Small intestine (tissue), 7 donors: ENCODE measurements at regions not wholly inside any gene's neighbourhood (a gene's known extent, or its start where the extent isn't known, plus 50 kb on each side); places are given as distances from the start of the nearest gene placed in this dataset.

ENCODE experiments used
- DNase-seq, 2 donors: peaks; one replicate each; pipeline versions ENCODE4 v3.0.0 to v3.0.0-alpha.2; 2013
- FAIRE-seq: peaks from 2 replicates; lab custom pipeline; 2012; peaks lifted over from hg19 to GRCh38; lab: Jason Lieb, UNC
- H3K27ac ChIP-seq, 3 donors: one replicate each; pipeline ENCODE4 v1.5.1; 2013; ENCODE audit warnings: low read length in 2 of 3, mild to moderate bottlenecking in 2 of 3, control low read depth in 1 of 3, inconsistent platforms in 1 of 3, low read depth in 1 of 3, moderate library complexity in 1 of 3
- H3K27me3 ChIP-seq, 3 donors: one replicate each; pipeline ENCODE4 v1.6.1; 2013; ENCODE audit warnings: low read length in 3 of 3, inconsistent platforms in 1 of 3; ENCODE audit not compliant: control insufficient read depth in 3 of 3, insufficient read depth in 3 of 3
- H3K36me3 ChIP-seq, 3 donors: one replicate each; pipeline ENCODE4 v1.6.1; 2013; ENCODE audit warnings: low read length in 3 of 3, inconsistent platforms in 1 of 3, low read depth in 1 of 3, mild to moderate bottlenecking in 1 of 3, moderate library complexity in 1 of 3; ENCODE audit not compliant: control insufficient read depth in 3 of 3, insufficient read depth in 2 of 3
- H3K4me1 ChIP-seq, 3 donors: one replicate each; pipeline ENCODE4 v1.6.1; 2013; ENCODE audit warnings: low read length in 2 of 3, inconsistent platforms in 1 of 3, low read depth in 1 of 3, mild to moderate bottlenecking in 1 of 3, moderate library complexity in 1 of 3; ENCODE audit not compliant: control insufficient read depth in 3 of 3, insufficient read depth in 2 of 3
- H3K4me3 ChIP-seq, 3 donors: one replicate each; pipeline ENCODE4 v1.5.1; 2013; ENCODE audit warnings: low read length in 3 of 3, control low read depth in 1 of 3, inconsistent platforms in 1 of 3, low read depth in 1 of 3, mild to moderate bottlenecking in 1 of 3, moderate library complexity in 1 of 3
- H3K9me3 ChIP-seq, 2 donors: one replicate each; pipeline ENCODE4 v1.6.1; 2013; ENCODE audit warnings: low read depth in 1 of 2, low read length in 1 of 2; ENCODE audit not compliant: control insufficient read depth in 2 of 2, insufficient read depth in 1 of 2
- WGBS, 3 donors: extraction: QIAGEN DNeasy Blood & Tissue Kit; methylation state at CpG; one replicate each; pipeline ENCODE4 v1.1.7; 2013; 5-methylcytosine and 5-hydroxymethylcytosine counted together
- donor health status: healthy with polysubstance abuse.
- donor health status: control.
- donor health status: control.
- donor health status: Bipolar disorder and iron deficiency.
- donor health status: healthy.

GRCh38 chr10:128723631-128724205 lies 597.5 kb upstream of the MKI67 start:
- no peak for DNase-seq
- Histone ChIP-seq H3K27me3 (peaks cover 0 to 4% (median 0%) of the 10 kb centered on the region in 3 donors), H3K9me3 (no peaks in the 10 kb centered on the region), H3K4me1 (no peaks in the 10 kb centered on the region), H3K36me3 (no peaks in the 10 kb centered on the region), H3K4me3 (no peak overlapping the region), H3K27ac (no peak overlapping the region)
- 67 to 76% (median 70%) methylated on average over 14 of the region's 14 CpGs for WGBS, 3 donors
- no peak for FAIRE-seq

GRCh38 chr10:128725531-128725930 lies 599.3 kb upstream of the MKI67 start:
- H3K36me3 ChIP-seq = no peaks in the 10 kb centered on the region
- no peak overlapping the region for H3K27ac ChIP-seq
- H3K27me3 ChIP-seq = peaks cover 0 to 4% (median 0%) of the 10 kb centered on the region in 3 donors
- DNase-seq (no peak), FAIRE-seq (no peak)
- H3K4me1 ChIP-seq = no peaks in the 10 kb centered on the region
- H3K4me3 ChIP-seq = no peak overlapping the region
- 78 to 87% (median 86%) methylated on average over 2 of the region's 2 CpGs for WGBS, 3 donors
- no peaks in the 10 kb centered on the region for H3K9me3 ChIP-seq

- peaks cover 0 to 4% (median 0%) of the 10 kb centered on the region in 3 donors for H3K27me3 ChIP-seq
- no peak overlapping the region for H3K4me3 ChIP-seq
- 51 to 68% (median 58%) methylated on average over 6 of the region's 6 CpGs for WGBS, 3 donors
- H3K36me3 ChIP-seq = no peaks in the 10 kb centered on the region
- H3K27ac ChIP-seq = no peak overlapping the region
- FAIRE-seq (no peak), DNase-seq (no peak)
- H3K4me1 ChIP-seq = no peaks in the 10 kb centered on the region
- H3K9me3 ChIP-seq = no peaks in the 10 kb centered on the region
Measured at GRCh38 chr10:128727114-128727513, 600.9 kb upstream of the MKI67 start.

- FAIRE-seq (no peak), DNase-seq (no peak)
- Histone ChIP-seq H3K27ac (no peak overlapping the region), H3K4me1 (no peaks in the 10 kb centered on the region), H3K27me3 (peaks cover 0 to 4% (median 0%) of the 10 kb centered on the region in 3 donors), H3K36me3 (no peaks in the 10 kb centered on the region), H3K4me3 (no peak overlapping the region), H3K9me3 (no peaks in the 10 kb centered on the region)
- WGBS, 3 donors = 78 to 88% (median 84%) methylated on average over 4 of the region's 4 CpGs
Measured at GRCh38 chr10:128729910-128730420, 603.7 kb upstream of the MKI67 start.

- no peak for DNase-seq
- no peaks in the 10 kb centered on the region for H3K9me3 ChIP-seq
- 88 to 92% (median 88%) methylated on average over 13 of the region's 13 CpGs for WGBS, 3 donors
- no peak for FAIRE-seq
- no peak overlapping the region for H3K27ac ChIP-seq
- H3K4me1 ChIP-seq = no peaks in the 10 kb centered on the region
- peaks cover 0 to 4% (median 0%) of the 10 kb centered on the region in 3 donors for H3K27me3 ChIP-seq
- no peaks in the 10 kb centered on the region for H3K36me3 ChIP-seq
- no peak overlapping the region for H3K4me3 ChIP-seq
Measured at GRCh38 chr10:128730922-128731321, 604.7 kb upstream of the MKI67 start.

- no peaks in the 10 kb centered on the region for H3K36me3 ChIP-seq
- DNase-seq (no peak), FAIRE-seq (no peak)
- no peaks in the 10 kb centered on the region for H3K9me3 ChIP-seq
- 79 to 91% (median 85%) methylated on average over 5 of the region's 5 CpGs for WGBS, 3 donors
- no peak overlapping the region for H3K27ac ChIP-seq
- no peak overlapping the region for H3K4me3 ChIP-seq
- H3K4me1 ChIP-seq = no peaks in the 10 kb centered on the region
- peaks cover 0 to 3% (median 0%) of the 10 kb centered on the region in 3 donors for H3K27me3 ChIP-seq
Measured at GRCh38 chr10:128734161-128734560, 607.9 kb upstream of the MKI67 start.

- Histone ChIP-seq H3K4me3 (no peak overlapping the region), H3K4me1 (no peaks in the 10 kb centered on the region), H3K27ac (no peak overlapping the region), H3K9me3 (no peaks in the 10 kb centered on the region), H3K36me3 (no peaks in the 10 kb centered on the region), H3K27me3 (peaks cover 0 to 3% (median 0%) of the 10 kb centered on the region in 3 donors)
- 86 to 90% (median 88%) methylated on average over 9 of the region's 9 CpGs for WGBS, 3 donors
- FAIRE-seq (no peak), DNase-seq (no peak)
Measured at GRCh38 chr10:128734734-128735133, 608.5 kb upstream of the MKI67 start.

GRCh38 chr10:128735996-128736395 lies 609.8 kb upstream of the MKI67 start:
- H3K27ac ChIP-seq = no peak overlapping the region
- no peak overlapping the region for H3K4me3 ChIP-seq
- DNase-seq (no peak), FAIRE-seq (no peak)
- H3K27me3 ChIP-seq = peaks cover 0 to 3% (median 0%) of the 10 kb centered on the region in 3 donors
- H3K4me1 ChIP-seq = no peaks in the 10 kb centered on the region
- WGBS, 3 donors = 63 to 75% (median 70%) methylated on average over 8 of the region's 8 CpGs
- H3K36me3 ChIP-seq = no peaks in the 10 kb centered on the region
- no peaks in the 10 kb centered on the region for H3K9me3 ChIP-seq
